ENCODE measurements at regions not wholly inside any gene's neighbourhood (a gene's known extent, or its start where the extent isn't known, plus 50 kb on each side); places are given as distances from the start of the nearest gene placed in this dataset.

DNA sequence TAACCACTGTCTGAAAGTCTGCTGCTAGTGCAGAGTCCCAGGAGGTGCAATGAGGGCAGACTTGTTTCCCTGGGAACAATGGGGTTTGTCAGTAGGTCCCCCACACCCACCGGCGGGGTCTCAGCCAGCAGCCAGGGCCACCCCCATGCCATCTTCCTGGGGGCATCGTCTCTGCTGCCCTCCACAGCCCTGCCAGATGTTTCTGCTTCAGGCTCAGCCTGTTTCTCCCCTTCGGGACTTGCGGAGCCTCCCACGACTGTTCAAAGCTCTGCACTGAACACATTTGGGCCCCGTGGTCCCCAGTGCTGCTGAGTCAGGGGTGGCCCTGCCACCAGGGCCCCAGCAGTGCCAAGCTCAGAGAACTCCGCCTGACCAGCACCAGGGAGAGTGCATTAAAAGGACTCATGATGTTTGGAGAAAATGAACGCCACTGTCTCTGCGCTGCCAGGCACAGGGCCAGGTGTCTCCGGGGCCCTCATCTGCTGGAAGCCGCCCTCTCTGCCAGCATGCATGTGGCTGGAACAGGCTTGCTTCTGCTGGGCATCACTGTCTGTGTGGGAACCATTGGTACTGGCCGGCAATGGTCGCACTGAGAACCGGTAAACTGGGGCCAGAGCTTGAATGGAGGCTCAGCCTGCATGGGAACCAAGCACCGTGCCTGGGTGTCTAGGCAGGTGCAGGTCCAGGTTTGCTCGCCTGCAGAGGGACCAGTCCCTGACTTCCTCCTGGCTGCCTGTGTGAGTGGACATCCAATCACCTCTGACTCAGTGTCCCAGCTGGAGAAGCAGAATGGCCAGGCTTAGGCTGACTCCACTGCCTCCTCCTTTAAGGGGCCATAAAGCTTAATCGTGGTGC is 345.1 kb downstream of the GLRX3 start:
- TF ChIP-seq, protein P1, sequence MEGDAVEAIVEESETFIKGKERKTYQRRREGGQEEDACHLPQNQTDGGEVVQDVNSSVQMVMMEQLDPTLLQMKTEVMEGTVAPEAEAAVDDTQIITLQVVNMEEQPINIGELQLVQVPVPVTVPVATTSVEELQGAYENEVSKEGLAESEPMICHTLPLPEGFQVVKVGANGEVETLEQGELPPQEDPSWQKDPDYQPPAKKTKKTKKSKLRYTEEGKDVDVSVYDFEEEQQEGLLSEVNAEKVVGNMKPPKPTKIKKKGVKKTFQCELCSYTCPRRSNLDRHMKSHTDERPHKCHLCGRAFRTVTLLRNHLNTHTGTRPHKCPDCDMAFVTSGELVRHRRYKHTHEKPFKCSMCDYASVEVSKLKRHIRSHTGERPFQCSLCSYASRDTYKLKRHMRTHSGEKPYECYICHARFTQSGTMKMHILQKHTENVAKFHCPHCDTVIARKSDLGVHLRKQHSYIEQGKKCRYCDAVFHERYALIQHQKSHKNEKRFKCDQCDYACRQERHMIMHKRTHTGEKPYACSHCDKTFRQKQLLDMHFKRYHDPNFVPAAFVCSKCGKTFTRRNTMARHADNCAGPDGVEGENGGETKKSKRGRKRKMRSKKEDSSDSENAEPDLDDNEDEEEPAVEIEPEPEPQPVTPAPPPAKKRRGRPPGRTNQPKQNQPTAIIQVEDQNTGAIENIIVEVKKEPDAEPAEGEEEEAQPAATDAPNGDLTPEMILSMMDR (IDR thresholded peaks at IDR 0.05 in 4 of 5, conservative IDR thresholded peaks at IDR 0.05 in 1 of 5), result no peak
- no peak for TF ChIP-seq POLR2A (IDR thresholded peaks at IDR 0.05)
